Renal cortex interstitium (tissue), 11 donors: ENCODE measurements at regions not wholly inside any gene's neighbourhood (a gene's known extent, or its start where the extent isn't known, plus 50 kb on each side); places are given as distances from the start of the nearest gene placed in this dataset.

Source experiments
- DNase-seq, 11 donors: peaks; one replicate each; pipeline ENCODE4 v3.0.0-alpha.2; 2013; ENCODE audit warnings: low read depth in 9 of 11, low spot score in 4 of 11; ENCODE audit errors: extremely low read depth in 1 of 11

DNA sequence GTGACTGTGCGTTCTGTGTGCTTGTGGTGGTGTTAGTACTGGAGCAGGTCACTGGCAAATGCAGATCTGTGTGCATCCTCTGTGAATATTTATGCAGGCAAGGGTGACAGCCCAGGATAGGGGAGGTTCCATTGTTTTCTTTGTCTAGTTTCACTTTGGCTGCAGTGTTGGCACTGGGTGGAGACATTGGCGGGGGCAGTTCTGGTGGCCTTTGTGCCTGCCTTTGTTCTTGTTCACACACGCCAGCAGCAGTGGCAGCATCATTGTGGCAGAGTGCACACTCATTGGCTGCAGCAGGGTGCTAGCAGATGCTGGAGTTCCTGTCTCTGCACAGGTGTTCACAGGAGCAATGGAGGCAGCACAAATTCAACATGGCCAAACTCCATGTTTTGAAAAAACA is 495.3 kb downstream of the UBE2NL start:
- DNase-seq: no peak

DNA sequence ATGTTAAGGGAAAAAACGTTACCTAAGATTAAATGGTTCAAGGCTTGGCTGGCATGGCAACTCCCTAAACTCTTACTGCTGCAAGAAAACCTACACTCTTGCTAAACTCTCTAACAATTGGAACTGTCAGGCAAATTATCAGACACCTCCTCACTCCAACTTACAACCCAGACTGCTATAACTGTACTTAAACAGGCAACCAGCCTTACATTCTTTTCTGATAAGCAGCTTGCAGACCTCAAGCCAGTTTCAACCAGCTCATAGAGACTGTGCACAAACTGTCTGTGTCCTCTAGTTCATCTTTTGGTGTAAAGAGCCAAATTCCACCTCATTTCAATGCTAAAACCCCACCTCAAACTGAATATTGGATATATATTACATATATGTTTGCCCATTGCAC is 504.9 kb downstream of the UBE2NL start:
- DNase-seq: no peak
